Ishikawa (cell line): ENCODE measurements at regions not wholly inside any gene's neighbourhood (a gene's known extent, or its start where the extent isn't known, plus 50 kb on each side); places are given as distances from the start of the nearest gene placed in this dataset.

Source experiments
- CEBPB ChIP-seq: IDR thresholded peaks from 2 replicates; pipeline ENCODE4 v1.6.1; 2012
- CREB1 ChIP-seq: IDR thresholded peaks from 2 replicates; pipeline ENCODE4 v1.6.1; 2012; ENCODE audit warnings: low read depth
- EGR1 ChIP-seq: IDR thresholded peaks from 2 replicates; pipeline ENCODE4 v1.6.1; 2012
- EP300 ChIP-seq: IDR thresholded peaks from 2 replicates; pipeline ENCODE4 v1.6.1; 2012; ENCODE audit warnings: borderline replicate concordance
- FOXM1 ChIP-seq: IDR thresholded peaks from 2 replicates; pipeline ENCODE4 v1.6.1; 2012; ENCODE audit warnings: low read depth, borderline replicate concordance
- MAX ChIP-seq: IDR thresholded peaks from 2 replicates; pipeline ENCODE4 v1.6.1; 2012
- NFIC ChIP-seq: IDR thresholded peaks from 2 replicates; pipeline ENCODE4 v1.6.1; 2012
- RAD21 ChIP-seq: IDR thresholded peaks from 2 replicates; pipeline ENCODE4 v1.6.1; 2012; ENCODE audit warnings: low read depth
- TAF1 ChIP-seq: IDR thresholded peaks from 2 replicates; pipeline ENCODE4 v1.6.1; 2012; ENCODE audit warnings: low read depth, mild to moderate bottlenecking
- TCF12 ChIP-seq: IDR thresholded peaks from 2 replicates; pipeline ENCODE4 v1.6.1; 2012; ENCODE audit warnings: low read depth
- TEAD4 ChIP-seq: IDR thresholded peaks from 2 replicates; pipeline ENCODE4 v1.6.1; 2012
- USF1 ChIP-seq: IDR thresholded peaks from 2 replicates; pipeline ENCODE4 v1.6.1; 2012
- YY1 ChIP-seq: IDR thresholded peaks from 2 replicates; pipeline ENCODE4 v1.6.1; 2012; ENCODE audit warnings: low read depth
- ZBTB7A ChIP-seq: IDR thresholded peaks from 2 replicates; pipeline ENCODE4 v1.6.1; 2012; ENCODE audit warnings: low read depth
- TF ChIP-seq, protein P1 (sequence below): IDR thresholded peaks from 2 replicates; pipeline ENCODE4 v1.6.1; 2012; ENCODE audit warnings: low read depth, mild to moderate bottlenecking

- no peak for TF ChIP-seq TCF12
- no peak for TF ChIP-seq FOXM1
- TF ChIP-seq NFIC: no peak
- no peak for TF ChIP-seq TAF1
- TF ChIP-seq MAX: no peak
- TF ChIP-seq CREB1: no peak
- TF ChIP-seq RAD21: no peak
- no peak for TF ChIP-seq YY1
- no peak for TF ChIP-seq USF1
- no peak for TF ChIP-seq EP300
- TF ChIP-seq CEBPB: no peak
- TF ChIP-seq, protein P1, sequence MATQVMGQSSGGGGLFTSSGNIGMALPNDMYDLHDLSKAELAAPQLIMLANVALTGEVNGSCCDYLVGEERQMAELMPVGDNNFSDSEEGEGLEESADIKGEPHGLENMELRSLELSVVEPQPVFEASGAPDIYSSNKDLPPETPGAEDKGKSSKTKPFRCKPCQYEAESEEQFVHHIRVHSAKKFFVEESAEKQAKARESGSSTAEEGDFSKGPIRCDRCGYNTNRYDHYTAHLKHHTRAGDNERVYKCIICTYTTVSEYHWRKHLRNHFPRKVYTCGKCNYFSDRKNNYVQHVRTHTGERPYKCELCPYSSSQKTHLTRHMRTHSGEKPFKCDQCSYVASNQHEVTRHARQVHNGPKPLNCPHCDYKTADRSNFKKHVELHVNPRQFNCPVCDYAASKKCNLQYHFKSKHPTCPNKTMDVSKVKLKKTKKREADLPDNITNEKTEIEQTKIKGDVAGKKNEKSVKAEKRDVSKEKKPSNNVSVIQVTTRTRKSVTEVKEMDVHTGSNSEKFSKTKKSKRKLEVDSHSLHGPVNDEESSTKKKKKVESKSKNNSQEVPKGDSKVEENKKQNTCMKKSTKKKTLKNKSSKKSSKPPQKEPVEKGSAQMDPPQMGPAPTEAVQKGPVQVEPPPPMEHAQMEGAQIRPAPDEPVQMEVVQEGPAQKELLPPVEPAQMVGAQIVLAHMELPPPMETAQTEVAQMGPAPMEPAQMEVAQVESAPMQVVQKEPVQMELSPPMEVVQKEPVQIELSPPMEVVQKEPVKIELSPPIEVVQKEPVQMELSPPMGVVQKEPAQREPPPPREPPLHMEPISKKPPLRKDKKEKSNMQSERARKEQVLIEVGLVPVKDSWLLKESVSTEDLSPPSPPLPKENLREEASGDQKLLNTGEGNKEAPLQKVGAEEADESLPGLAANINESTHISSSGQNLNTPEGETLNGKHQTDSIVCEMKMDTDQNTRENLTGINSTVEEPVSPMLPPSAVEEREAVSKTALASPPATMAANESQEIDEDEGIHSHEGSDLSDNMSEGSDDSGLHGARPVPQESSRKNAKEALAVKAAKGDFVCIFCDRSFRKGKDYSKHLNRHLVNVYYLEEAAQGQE: no peak
- no peak for TF ChIP-seq EGR1
- TF ChIP-seq TEAD4: no peak
- no peak for TF ChIP-seq ZBTB7A
These were observed 65.8 kb upstream of the RFXAP start for GRCh38 chr13:36753176-36753575.

DNA sequence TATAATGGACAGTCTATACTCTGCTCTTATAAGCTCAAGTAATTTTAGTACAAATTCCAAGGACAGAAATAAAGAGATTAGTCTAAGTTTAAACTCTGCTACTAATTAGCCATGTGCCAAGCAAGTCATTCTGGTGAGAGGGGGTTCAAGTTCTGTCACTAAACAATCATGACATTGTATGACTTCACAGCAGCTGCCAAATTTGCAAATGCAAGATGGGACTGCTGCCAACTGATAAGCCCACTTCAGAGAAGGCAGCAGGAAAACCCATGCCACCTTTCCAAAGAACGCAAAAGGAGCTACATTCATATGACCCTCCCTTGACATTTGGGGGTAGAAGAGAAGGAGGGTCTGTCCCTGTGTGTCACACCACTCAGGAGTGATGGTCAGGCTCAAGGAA lies 60.7 kb upstream of the RFXAP start:
- TF ChIP-seq YY1 (no peak), TEAD4 (no peak), CREB1 (no peak), EP300 (no peak), USF1 (no peak), RAD21 (no peak), MAX (no peak), TAF1 (no peak), EGR1 (no peak)
- TF ChIP-seq, protein P1: no peak

GRCh38 chr13:36763126-36763722 lies 55.8 kb upstream of the RFXAP start:
- TF ChIP-seq USF1: no peak
- TF ChIP-seq TAF1: no peak
- TF ChIP-seq YY1: no peak
- TF ChIP-seq FOXM1: no peak
- TF ChIP-seq NFIC: no peak
- TF ChIP-seq EP300: no peak

GRCh38 chr13:36764536-36764935 lies 54.5 kb upstream of the RFXAP start:
- TF ChIP-seq FOXM1 (no peak), EGR1 (no peak), MAX (no peak), CREB1 (no peak), TCF12 (no peak), TEAD4 (no peak), ZBTB7A (no peak), NFIC (no peak), TAF1 (no peak), RAD21 (no peak), USF1 (no peak), CEBPB (no peak), EP300 (no peak), YY1 (no peak)
- TF ChIP-seq, protein P1: no peak
